ENCODE measurements at regions not wholly inside any gene's neighbourhood (a gene's known extent, or its start where the extent isn't known, plus 50 kb on each side); places are given as distances from the start of the nearest gene placed in this dataset.
"Not testable (repeated sequence)": the region's sequence is repeated elsewhere in the genome, so short reads cannot be mapped to it uniquely, and the experiment has no call there.

DNA sequence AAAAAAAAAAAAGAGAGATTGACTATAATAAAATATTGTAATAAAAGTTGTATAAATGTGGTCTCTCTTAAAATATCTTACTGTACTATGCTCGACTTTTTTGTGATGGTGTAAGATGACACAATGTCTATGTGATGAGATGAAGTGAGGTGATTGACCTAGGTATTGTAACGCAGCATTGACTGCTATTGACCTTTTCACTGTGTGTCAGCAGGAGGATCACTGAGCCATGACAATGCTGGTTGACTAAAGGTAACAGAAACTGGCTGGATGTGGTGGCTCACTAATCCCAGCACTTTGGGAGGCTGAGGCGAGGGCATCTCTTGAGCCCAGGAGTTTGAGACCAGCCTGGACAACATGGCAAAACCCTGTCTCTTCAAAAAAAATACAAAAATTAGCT, 78.6 kb upstream of the MYO10 start:
- no peak overlapping the region for H3K9ac ChIP-seq (ENCODE audit: low read depth, low read length)
- H3K4me1 ChIP-seq (ENCODE audit: control insufficient read depth, insufficient read depth, low read length), result no peaks in the 10 kb centered on the region
- no peaks in the 10 kb centered on the region for H3K9me3 ChIP-seq (ENCODE audit: control insufficient read depth, insufficient read depth, low read length)
- no peaks in the 10 kb centered on the region for H3K36me3 ChIP-seq (ENCODE audit: control insufficient read depth, insufficient read depth, low read length)
- no peaks in the 10 kb centered on the region for H3K27me3 ChIP-seq (ENCODE audit: control insufficient read depth, insufficient read depth, low read length)
- H3K4me3 ChIP-seq (ENCODE audit: low read depth, low read length), result no peak overlapping the region
- no peak overlapping the region for H3K27ac ChIP-seq (ENCODE audit: low read depth, low read length)

DNA sequence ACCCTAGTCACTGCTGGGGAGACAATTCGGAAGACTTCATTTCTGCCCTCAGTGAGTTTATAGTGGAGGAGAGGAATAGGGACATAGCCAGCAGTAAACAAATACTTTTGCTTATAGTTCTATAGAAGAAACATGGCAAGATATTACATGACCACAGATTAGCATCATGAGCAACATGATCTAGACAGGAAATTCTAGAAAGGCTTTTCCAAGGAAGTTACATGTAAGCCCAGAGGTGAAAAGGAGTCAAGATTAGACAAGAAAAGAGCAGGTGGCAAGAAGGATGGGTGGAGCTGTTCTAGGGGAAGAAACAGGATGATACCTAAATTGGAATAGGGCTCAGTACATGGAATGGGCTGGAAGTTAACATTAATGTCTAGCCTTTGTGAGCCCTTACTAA, 82.8 kb upstream of the MYO10 start:
- Histone ChIP-seq H3K9me3 (ENCODE audit: control insufficient read depth, insufficient read depth, low read length) (no peaks in the 10 kb centered on the region), H3K4me3 (ENCODE audit: low read depth, low read length) (no peak overlapping the region)

DNA sequence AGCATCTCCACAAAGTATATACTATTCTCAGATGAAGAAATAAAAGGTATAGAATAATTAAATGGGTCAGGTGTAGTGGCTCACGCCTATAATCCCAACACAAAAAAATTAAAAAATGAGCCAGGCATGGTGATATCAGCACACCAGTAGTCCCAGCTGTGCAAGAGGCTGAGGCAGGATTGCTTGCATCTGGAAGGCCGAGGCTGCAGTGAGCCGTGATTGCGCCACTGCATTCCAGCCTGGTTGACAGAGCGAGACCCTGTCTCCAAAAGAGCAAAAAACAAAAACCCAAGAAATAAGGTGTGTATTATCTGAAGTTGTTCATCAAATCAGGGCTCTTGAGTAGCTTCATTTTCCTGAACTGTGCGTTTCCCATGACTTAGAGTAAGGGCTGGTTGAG, 83.2 kb upstream of the MYO10 start:
- H3K9me3 ChIP-seq (ENCODE audit: control insufficient read depth, insufficient read depth, low read length), result no peaks in the 10 kb centered on the region
- no peaks in the 10 kb centered on the region for H3K36me3 ChIP-seq (ENCODE audit: control insufficient read depth, insufficient read depth, low read length)
- H3K4me1 ChIP-seq (ENCODE audit: control insufficient read depth, insufficient read depth, low read length), result no peaks in the 10 kb centered on the region
- H3K9ac ChIP-seq (ENCODE audit: low read depth, low read length), result no peak overlapping the region
- no peaks in the 10 kb centered on the region for H3K27me3 ChIP-seq (ENCODE audit: control insufficient read depth, insufficient read depth, low read length)
- H3K4me3 ChIP-seq (ENCODE audit: low read depth, low read length), result no peak overlapping the region
- H3K27ac ChIP-seq (ENCODE audit: low read depth, low read length), result no peak overlapping the region

More for the DNA sequence above, 82.8 kb upstream of the MYO10 start:
- H3K27ac ChIP-seq (ENCODE audit: low read depth, low read length), result no peak overlapping the region
- no peaks in the 10 kb centered on the region for H3K4me1 ChIP-seq (ENCODE audit: control insufficient read depth, insufficient read depth, low read length)
- H3K36me3 ChIP-seq (ENCODE audit: control insufficient read depth, insufficient read depth, low read length), result no peaks in the 10 kb centered on the region
- H3K9ac ChIP-seq (ENCODE audit: low read depth, low read length), result no peak overlapping the region
- no peaks in the 10 kb centered on the region for H3K27me3 ChIP-seq (ENCODE audit: control insufficient read depth, insufficient read depth, low read length)

DNA sequence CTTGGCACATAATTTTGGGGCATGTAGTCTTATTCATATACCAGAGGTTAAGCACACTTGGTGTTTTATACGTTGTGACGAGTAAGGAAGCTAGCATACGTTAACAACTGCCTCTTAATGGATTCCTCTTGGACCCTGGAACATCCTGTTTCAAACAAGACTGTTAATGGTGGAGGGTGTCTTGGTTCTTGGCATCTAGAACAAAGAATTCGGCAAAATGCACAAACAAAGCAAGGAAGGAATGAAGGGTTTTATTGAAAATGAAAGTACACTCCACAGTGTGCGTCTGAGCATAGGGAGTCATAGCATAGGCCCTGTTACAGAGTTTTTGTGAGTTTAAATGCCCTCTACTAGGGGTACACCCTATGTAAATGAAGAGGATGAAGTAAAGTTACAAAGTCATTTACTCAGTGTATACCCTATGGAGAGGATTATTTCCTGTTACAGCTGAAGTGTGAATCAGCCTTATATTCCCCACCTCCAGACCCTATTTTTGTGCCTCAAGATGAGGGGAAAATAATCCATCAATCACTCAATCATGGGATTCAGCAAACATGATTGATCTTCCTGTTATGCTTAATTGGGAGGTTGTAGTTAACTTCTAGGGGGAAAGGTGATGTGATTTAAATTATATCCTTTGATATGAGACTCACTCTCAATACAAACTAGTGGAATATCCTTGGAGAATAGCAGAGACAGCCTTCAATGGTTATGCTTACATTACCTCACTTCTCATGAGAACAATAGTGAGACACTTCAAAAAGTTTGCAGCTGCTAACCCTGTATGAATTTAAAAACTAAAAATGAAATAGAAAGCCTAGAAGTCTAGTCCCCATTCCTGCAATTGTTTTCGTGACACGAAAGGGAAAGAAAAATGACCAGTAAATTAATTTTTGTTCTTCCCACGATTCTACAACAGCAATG, 84.9 kb upstream of the MYO10 start:
- Histone ChIP-seq H3K9ac (ENCODE audit: low read depth, low read length) (no peak overlapping the region), H3K9me3 (ENCODE audit: control insufficient read depth, insufficient read depth, low read length) (no peaks in the 10 kb centered on the region), H3K4me3 (ENCODE audit: low read depth, low read length) (no peak overlapping the region), H3K27me3 (ENCODE audit: control insufficient read depth, insufficient read depth, low read length) (no peaks in the 10 kb centered on the region), H3K36me3 (ENCODE audit: control insufficient read depth, insufficient read depth, low read length) (no peaks in the 10 kb centered on the region), H3K27ac (ENCODE audit: low read depth, low read length) (no peak overlapping the region), H3K4me1 (ENCODE audit: control insufficient read depth, insufficient read depth, low read length) (no peaks in the 10 kb centered on the region)

DNA sequence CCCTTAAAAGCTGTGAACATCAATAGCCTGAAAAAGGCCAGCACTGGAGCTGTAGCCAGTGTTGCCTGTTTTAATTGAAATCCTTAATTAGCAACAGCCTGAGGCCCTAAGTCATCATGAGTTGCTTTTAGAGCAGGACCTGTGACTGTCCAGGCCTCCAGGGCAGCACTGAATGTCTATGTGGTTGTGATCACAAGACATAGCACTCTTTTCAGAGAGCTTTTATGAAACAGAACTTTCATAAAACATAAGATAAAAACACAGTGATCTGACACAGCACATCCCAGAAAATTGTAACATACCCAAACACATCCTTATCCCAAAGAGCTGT, 85.5 kb upstream of the MYO10 start:
- H3K27ac ChIP-seq (ENCODE audit: low read depth, low read length), result no peak overlapping the region
- H3K9ac ChIP-seq (ENCODE audit: low read depth, low read length), result no peak overlapping the region
- no peak overlapping the region for H3K4me3 ChIP-seq (ENCODE audit: low read depth, low read length)
- H3K27me3 ChIP-seq (ENCODE audit: control insufficient read depth, insufficient read depth, low read length), result no peaks in the 10 kb centered on the region
- no peaks in the 10 kb centered on the region for H3K36me3 ChIP-seq (ENCODE audit: control insufficient read depth, insufficient read depth, low read length)
- H3K9me3 ChIP-seq (ENCODE audit: control insufficient read depth, insufficient read depth, low read length), result no peaks in the 10 kb centered on the region
- H3K4me1 ChIP-seq (ENCODE audit: control insufficient read depth, insufficient read depth, low read length), result no peaks in the 10 kb centered on the region

DNA sequence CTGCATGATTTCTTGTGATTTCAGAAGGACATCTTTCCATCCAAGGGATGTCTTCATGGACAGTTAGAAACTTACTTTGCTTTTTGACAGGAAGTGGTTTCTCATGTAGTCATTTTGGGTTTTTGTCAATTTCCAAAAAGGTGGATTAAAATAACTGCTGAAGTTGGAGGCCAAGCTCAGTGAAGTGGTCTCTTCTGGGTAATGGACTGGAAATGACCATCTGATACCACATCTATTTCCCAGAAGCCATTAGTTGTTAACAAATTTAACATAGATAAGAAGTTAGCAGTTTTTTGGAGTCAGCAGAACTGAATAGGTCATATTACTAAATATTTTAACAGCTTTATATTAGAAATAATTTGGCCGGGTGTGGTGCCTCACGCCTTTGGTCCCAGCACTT, 86.2 kb upstream of the MYO10 start:
- Histone ChIP-seq H3K4me1 (ENCODE audit: control insufficient read depth, insufficient read depth, low read length) (no peaks in the 10 kb centered on the region), H3K27me3 (ENCODE audit: control insufficient read depth, insufficient read depth, low read length) (no peaks in the 10 kb centered on the region), H3K27ac (ENCODE audit: low read depth, low read length) (no peak overlapping the region), H3K9me3 (ENCODE audit: control insufficient read depth, insufficient read depth, low read length) (no peaks in the 10 kb centered on the region), H3K9ac (ENCODE audit: low read depth, low read length) (no peak overlapping the region), H3K4me3 (ENCODE audit: low read depth, low read length) (no peak overlapping the region), H3K36me3 (ENCODE audit: control insufficient read depth, insufficient read depth, low read length) (no peaks in the 10 kb centered on the region)

DNA sequence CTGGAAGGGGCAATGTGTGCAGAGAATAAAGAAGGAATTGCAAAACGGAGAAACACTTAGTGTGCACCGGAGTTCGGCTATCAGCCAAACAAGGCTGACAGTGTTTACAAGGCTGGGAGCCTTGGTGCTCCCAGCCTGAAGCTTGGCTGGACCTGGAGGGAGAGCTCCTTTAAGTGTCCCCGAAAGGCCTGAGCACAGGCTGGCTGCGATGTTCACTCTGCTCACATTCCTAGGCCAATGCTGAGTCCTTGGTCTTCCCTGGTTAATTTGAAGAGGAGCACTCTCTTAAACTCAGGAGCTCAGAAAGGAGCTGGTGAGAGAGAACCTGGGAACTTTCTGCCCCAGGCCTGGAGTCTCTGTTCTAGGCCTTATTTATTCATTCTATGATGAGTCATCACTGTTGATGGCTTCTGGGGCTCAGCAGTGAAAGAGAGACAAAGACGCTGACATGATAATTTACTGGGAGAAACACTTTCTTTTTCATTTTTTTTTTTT, 88.6 kb upstream of the MYO10 start:
- no peaks in the 10 kb centered on the region for H3K36me3 ChIP-seq (ENCODE audit: control insufficient read depth, insufficient read depth, low read length)
- no peak overlapping the region for H3K9ac ChIP-seq (ENCODE audit: low read depth, low read length)
- no peaks in the 10 kb centered on the region for H3K4me1 ChIP-seq (ENCODE audit: control insufficient read depth, insufficient read depth, low read length)
- H3K27me3 ChIP-seq (ENCODE audit: control insufficient read depth, insufficient read depth, low read length), result no peaks in the 10 kb centered on the region
- no peaks in the 10 kb centered on the region for H3K9me3 ChIP-seq (ENCODE audit: control insufficient read depth, insufficient read depth, low read length)
- H3K4me3 ChIP-seq (ENCODE audit: low read depth, low read length), result no peak overlapping the region
- H3K27ac ChIP-seq (ENCODE audit: low read depth, low read length), result no peak overlapping the region

DNA sequence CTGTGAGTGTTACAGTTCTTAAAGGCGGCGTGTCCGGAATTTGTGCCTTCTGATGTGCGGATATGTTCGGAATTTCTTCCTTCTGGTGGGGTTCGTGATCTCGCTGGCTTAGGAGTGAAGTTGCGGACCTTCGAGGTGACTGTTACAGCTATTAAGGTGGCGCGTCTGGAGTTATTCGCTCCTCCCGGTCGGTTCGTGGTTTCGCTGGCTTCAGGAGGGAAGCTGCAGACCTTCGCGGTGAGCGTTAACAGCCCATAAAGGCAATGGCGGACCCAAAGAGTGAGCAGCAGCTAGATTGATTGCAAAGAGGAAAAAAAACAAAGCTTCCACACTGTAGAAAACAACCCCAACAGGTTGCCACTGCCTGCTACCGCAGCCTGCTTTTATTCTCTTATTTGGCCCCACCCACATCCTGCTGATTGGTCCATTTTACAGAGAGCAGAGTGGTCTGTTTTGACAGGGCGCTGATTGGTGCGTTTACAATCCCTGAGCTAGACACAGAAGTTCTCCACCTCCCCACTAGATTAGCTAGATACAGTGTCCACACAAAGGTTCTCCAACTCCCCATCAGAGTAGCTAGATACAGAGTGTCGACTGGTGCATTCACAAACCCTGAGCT, 95.7 kb upstream of the MYO10 start:
- H3K27ac ChIP-seq (ENCODE audit: low read depth, low read length); H3K27me3 ChIP-seq (ENCODE audit: control insufficient read depth, insufficient read depth, low read length); H3K4me1 ChIP-seq (ENCODE audit: control insufficient read depth, insufficient read depth, low read length); H3K9ac ChIP-seq (ENCODE audit: low read depth, low read length); H3K36me3 ChIP-seq (ENCODE audit: control insufficient read depth, insufficient read depth, low read length); H3K9me3 ChIP-seq (ENCODE audit: control insufficient read depth, insufficient read depth, low read length); H3K4me3 ChIP-seq (ENCODE audit: low read depth, low read length): not testable (repeated sequence)

DNA sequence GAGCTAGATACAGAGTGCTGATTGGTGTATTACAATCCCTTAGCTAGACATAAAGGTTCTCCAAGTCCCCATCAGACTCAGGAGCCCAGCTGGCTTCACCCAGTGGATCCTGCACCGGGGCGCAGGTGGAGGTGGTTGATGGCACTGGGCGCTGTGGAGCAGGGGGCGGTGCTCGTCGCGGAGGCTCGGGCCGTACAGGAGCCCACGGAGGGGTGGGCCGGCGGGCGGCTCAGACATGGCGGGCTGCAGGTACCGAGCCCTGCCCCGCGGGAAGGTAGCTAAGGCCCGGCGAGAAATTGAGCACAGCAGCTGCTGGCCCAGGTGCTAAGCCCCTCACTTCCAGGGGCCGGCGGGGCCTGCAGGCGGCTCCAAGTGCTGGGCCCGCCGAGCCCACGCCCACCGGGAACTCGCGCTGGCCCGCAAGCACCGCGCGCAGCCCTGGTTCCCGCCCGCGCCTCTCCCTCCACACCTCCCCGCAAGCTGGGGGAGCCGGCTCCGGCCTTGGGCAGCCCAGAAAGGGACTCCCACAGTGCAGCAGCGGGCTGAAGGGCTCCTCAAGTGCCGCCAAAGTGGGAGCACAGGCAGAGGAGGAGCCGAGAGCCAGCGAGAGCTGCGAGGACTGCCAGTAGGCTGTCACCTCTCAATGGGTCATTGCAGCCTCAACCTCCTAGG, 96.4 kb upstream of the MYO10 start:
- H3K4me3 ChIP-seq (ENCODE audit: low read depth, low read length); H3K4me1 ChIP-seq (ENCODE audit: control insufficient read depth, insufficient read depth, low read length); H3K36me3 ChIP-seq (ENCODE audit: control insufficient read depth, insufficient read depth, low read length); H3K9me3 ChIP-seq (ENCODE audit: control insufficient read depth, insufficient read depth, low read length); H3K9ac ChIP-seq (ENCODE audit: low read depth, low read length); H3K27ac ChIP-seq (ENCODE audit: low read depth, low read length); H3K27me3 ChIP-seq (ENCODE audit: control insufficient read depth, insufficient read depth, low read length): not testable (repeated sequence)

DNA sequence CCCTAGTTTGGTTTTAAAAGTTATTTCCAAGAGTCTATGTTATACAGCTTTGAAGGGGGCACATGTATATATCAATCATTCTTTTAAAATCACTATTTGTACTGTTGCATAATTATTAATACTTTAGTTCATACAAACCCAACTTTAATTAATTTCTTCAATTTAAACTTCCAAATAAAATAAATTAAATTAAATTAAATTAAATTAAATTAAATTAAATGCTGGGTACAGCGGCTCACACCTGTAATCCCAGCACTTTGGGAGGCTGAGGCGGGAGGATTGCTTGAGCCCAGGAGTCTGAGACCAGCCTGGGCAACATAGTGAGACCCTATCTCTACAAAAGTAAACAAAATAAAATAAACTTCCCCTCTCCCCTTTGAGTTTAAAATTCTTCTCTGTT, 98.9 kb upstream of the MYO10 start:
- H3K4me3 ChIP-seq (ENCODE audit: low read depth, low read length); H3K36me3 ChIP-seq (ENCODE audit: control insufficient read depth, insufficient read depth, low read length); H3K27me3 ChIP-seq (ENCODE audit: control insufficient read depth, insufficient read depth, low read length); H3K27ac ChIP-seq (ENCODE audit: low read depth, low read length); H3K9me3 ChIP-seq (ENCODE audit: control insufficient read depth, insufficient read depth, low read length); H3K9ac ChIP-seq (ENCODE audit: low read depth, low read length); H3K4me1 ChIP-seq (ENCODE audit: control insufficient read depth, insufficient read depth, low read length): not testable (repeated sequence)

DNA sequence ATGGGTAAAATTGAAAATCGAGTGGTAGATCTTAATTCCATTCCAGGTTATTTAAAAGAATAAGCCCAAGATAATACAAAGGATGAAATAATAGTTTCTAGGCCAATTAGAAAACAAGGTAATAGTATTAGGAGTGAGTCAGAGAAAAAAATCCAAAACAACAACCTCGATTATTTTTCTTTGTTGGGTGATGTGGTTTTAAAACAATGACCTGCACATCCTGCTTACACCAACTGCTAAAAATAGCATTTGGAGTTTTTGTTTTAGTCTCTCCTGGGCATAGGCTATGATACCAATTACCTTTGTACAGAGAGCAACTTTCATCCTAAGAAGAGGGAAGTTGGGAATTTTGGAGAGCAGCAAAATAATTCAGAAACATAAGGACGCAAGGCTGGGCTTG, 101.7 kb upstream of the MYO10 start:
- Histone ChIP-seq H3K27me3 (ENCODE audit: control insufficient read depth, insufficient read depth, low read length) (no peaks in the 10 kb centered on the region), H3K4me3 (ENCODE audit: low read depth, low read length) (no peak overlapping the region), H3K9me3 (ENCODE audit: control insufficient read depth, insufficient read depth, low read length) (no peaks in the 10 kb centered on the region), H3K4me1 (ENCODE audit: control insufficient read depth, insufficient read depth, low read length) (no peaks in the 10 kb centered on the region), H3K27ac (ENCODE audit: low read depth, low read length) (no peak overlapping the region), H3K36me3 (ENCODE audit: control insufficient read depth, insufficient read depth, low read length) (no peaks in the 10 kb centered on the region), H3K9ac (ENCODE audit: low read depth, low read length) (no peak overlapping the region)

All from HUES48 (cell line).